Loucy (cell line): ENCODE measurements at regions not wholly inside any gene's neighbourhood (a gene's known extent, or its start where the extent isn't known, plus 50 kb on each side); places are given as distances from the start of the nearest gene placed in this dataset.
"Not testable (repeated sequence)": the region's sequence is repeated elsewhere in the genome, so short reads cannot be mapped to it uniquely, and the experiment has no call there.

Source experiments
- H2AFZ ChIP-seq: fragments of 200-600 bp; sonication (generic); 2 replicates; pipeline ENCODE4 v1.6.0; 2016; ENCODE audit warnings: antibody characterized with exemption, mild to moderate bottlenecking, low read length, moderate library complexity
- H3F3A ChIP-seq: fragments of 200-600 bp; 2 replicates; pipeline ENCODE4 v1.6.0; 2016; ENCODE audit warnings: antibody characterized with exemption, low read depth, mild to moderate bottlenecking
- H3K27me3 ChIP-seq: fragments of 200-600 bp; sonication (generic); 2 replicates; pipeline ENCODE4 v1.6.1; 2014; ENCODE audit warnings: low read length, mild to moderate bottlenecking; ENCODE audit not compliant: insufficient read depth, poor library complexity, severe bottlenecking
- H3K36me3 ChIP-seq: fragments of 200-600 bp; sonication (generic); 2 replicates; pipeline ENCODE4 v1.6.1; 2016; ENCODE audit warnings: low read length; ENCODE audit not compliant: insufficient read depth
- H3K4me1 ChIP-seq: fragments of 200-600 bp; sonication (generic); 2 replicates; pipeline ENCODE4 v1.5.1; 2014; ENCODE audit warnings: low read length, mild to moderate bottlenecking; ENCODE audit not compliant: insufficient read depth, poor library complexity, severe bottlenecking
- H3K4me2 ChIP-seq: fragments of 200-600 bp; sonication (generic); 2 replicates; pipeline ENCODE4 v1.6.0; 2014; ENCODE audit warnings: antibody characterized with exemption, low read length, low read depth, mild to moderate bottlenecking; ENCODE audit not compliant: poor library complexity, severe bottlenecking
- H3K4me3 ChIP-seq: fragments of 200-600 bp; sonication (generic); 2 replicates; pipeline ENCODE4 v1.5.1; 2014; ENCODE audit warnings: low read length, mild to moderate bottlenecking, mixed read lengths; ENCODE audit not compliant: poor library complexity, severe bottlenecking
- H3K79me2 ChIP-seq: fragments of 200-600 bp; sonication (generic); 2 replicates; pipeline ENCODE4 v1.6.1; 2014; ENCODE audit warnings: low read length; ENCODE audit not compliant: insufficient read depth
- H3K9ac ChIP-seq: fragments of 200-600 bp; sonication (generic); 2 replicates; pipeline ENCODE4 v1.6.0; 2014; ENCODE audit warnings: mild to moderate bottlenecking, low read depth, low read length, moderate library complexity; ENCODE audit not compliant: poor library complexity, severe bottlenecking
- H3K9me2 ChIP-seq: fragments of 200-600 bp; sonication (generic); replicated peaks from 2 replicates; pipeline ENCODE4 v1.6.1; 2016; ENCODE audit warnings: low read depth, low read length, mixed read lengths
- H3K9me3 ChIP-seq: fragments of 200-600 bp; sonication (generic); 2 replicates; pipeline ENCODE4 v1.6.1; 2014; ENCODE audit warnings: mild to moderate bottlenecking, antibody characterized with exemption, low read length, low read depth; ENCODE audit not compliant: insufficient read depth
- H4K20me1 ChIP-seq: fragments of 200-600 bp; sonication (generic); 2 replicates; pipeline ENCODE4 v1.6.0; 2014; ENCODE audit warnings: antibody characterized with exemption, low read length, mild to moderate bottlenecking; ENCODE audit not compliant: insufficient read depth, poor library complexity, severe bottlenecking
- CTCF ChIP-seq: fragments of 200-600 bp; sonication (generic); conservative IDR thresholded peaks from 2 replicates; pipeline ENCODE4 v1.5.1; 2014; ENCODE audit warnings: mild to moderate bottlenecking, antibody characterized with exemption, low read length
- EZH2phosphoT487 ChIP-seq: fragments of 200-600 bp; IDR thresholded peaks from 2 replicates; pipeline ENCODE4 v1.6.1; 2018; ENCODE audit warnings: antibody characterized with exemption, mild to moderate bottlenecking, moderate library complexity, borderline replicate concordance

GRCh38 chr3:126287171-126287535, 70.1 kb downstream of the KLF15 start:
- Histone ChIP-seq H3K4me3 (no peak overlapping the region), H3K4me2 (no peak overlapping the region), H3K9me3 (no peaks in the 10 kb centered on the region), H3K36me3 (no peaks in the 10 kb centered on the region), H3K27me3 (no peaks in the 10 kb centered on the region), H2AFZ (no peak overlapping the region), H3K9me2 (no peaks in the 10 kb centered on the region), H3K9ac (no peak overlapping the region), H3F3A (no peaks in the 10 kb centered on the region), H3K79me2 (no peaks in the 10 kb centered on the region), H3K4me1 (peaks cover 6% of the 10 kb centered on the region), H4K20me1 (no peaks in the 10 kb centered on the region)
- TF ChIP-seq CTCF: no peak
- no peak for TF ChIP-seq EZH2phosphoT487

- Histone ChIP-seq H3K4me1 (peaks cover 3% of the 10 kb centered on the region), H3K36me3 (no peaks in the 10 kb centered on the region), H3K9ac (no peak overlapping the region), H3F3A (no peaks in the 10 kb centered on the region), H2AFZ (no peak overlapping the region), H3K9me2 (no peaks in the 10 kb centered on the region), H3K4me2 (no peak overlapping the region), H4K20me1 (no peaks in the 10 kb centered on the region), H3K4me3 (no peak overlapping the region), H3K27me3 (no peaks in the 10 kb centered on the region), H3K79me2 (no peaks in the 10 kb centered on the region), H3K9me3 (no peaks in the 10 kb centered on the region)
- no peak for TF ChIP-seq EZH2phosphoT487
- no peak for TF ChIP-seq CTCF
Measured at GRCh38 chr3:126285369-126285768, 71.8 kb downstream of the KLF15 start.

- Histone ChIP-seq H3K79me2 (no peaks in the 10 kb centered on the region), H3K4me1 (no peaks in the 10 kb centered on the region), H3K4me3 (no peak overlapping the region), H3K9me3 (no peaks in the 10 kb centered on the region), H3F3A (no peaks in the 10 kb centered on the region), H3K9ac (no peak overlapping the region), H3K36me3 (no peaks in the 10 kb centered on the region), H2AFZ (no peak overlapping the region), H3K27me3 (no peaks in the 10 kb centered on the region), H3K9me2 (no peaks in the 10 kb centered on the region), H4K20me1 (no peaks in the 10 kb centered on the region), H3K4me2 (no peak overlapping the region)
- TF ChIP-seq EZH2phosphoT487: no peak
- TF ChIP-seq CTCF: no peak
Measured at GRCh38 chr3:126284258-126284904, 72.8 kb downstream of the KLF15 start.

GRCh38 chr3:126283651-126284050, 73.6 kb downstream of the KLF15 start:
- H3K4me1 ChIP-seq, H3K79me2 ChIP-seq, H3K4me3 ChIP-seq, H4K20me1 ChIP-seq, H3K9me3 ChIP-seq, H3K9me2 ChIP-seq, H3K9ac ChIP-seq, H3F3A ChIP-seq, H3K4me2 ChIP-seq, H2AFZ ChIP-seq, H3K36me3 ChIP-seq, H3K27me3 ChIP-seq: not testable (repeated sequence)
